ENCODE measurements at regions not wholly inside any gene's neighbourhood (a gene's known extent, or its start where the extent isn't known, plus 50 kb on each side); places are given as distances from the start of the nearest gene placed in this dataset.

- DNase-seq (no peak), ATAC-seq (no peak)
- 41 to 54% (median 52%) methylated on average over 4 of the region's 4 CpGs for WGBS, 3 donors
- no peak overlapping the region for H3K4me3 ChIP-seq
- intact Hi-C loops (cut with DNase I): no loop called here
- no peaks in the 10 kb centered on the region for H3K4me1 ChIP-seq
- TF ChIP-seq, protein P1, sequence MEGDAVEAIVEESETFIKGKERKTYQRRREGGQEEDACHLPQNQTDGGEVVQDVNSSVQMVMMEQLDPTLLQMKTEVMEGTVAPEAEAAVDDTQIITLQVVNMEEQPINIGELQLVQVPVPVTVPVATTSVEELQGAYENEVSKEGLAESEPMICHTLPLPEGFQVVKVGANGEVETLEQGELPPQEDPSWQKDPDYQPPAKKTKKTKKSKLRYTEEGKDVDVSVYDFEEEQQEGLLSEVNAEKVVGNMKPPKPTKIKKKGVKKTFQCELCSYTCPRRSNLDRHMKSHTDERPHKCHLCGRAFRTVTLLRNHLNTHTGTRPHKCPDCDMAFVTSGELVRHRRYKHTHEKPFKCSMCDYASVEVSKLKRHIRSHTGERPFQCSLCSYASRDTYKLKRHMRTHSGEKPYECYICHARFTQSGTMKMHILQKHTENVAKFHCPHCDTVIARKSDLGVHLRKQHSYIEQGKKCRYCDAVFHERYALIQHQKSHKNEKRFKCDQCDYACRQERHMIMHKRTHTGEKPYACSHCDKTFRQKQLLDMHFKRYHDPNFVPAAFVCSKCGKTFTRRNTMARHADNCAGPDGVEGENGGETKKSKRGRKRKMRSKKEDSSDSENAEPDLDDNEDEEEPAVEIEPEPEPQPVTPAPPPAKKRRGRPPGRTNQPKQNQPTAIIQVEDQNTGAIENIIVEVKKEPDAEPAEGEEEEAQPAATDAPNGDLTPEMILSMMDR (IDR thresholded peaks at IDR 0.05): no peak
- no peaks in the 10 kb centered on the region for H3K9me3 ChIP-seq
- no peak overlapping the region for H3K27ac ChIP-seq
- H3K36me3 ChIP-seq (ENCODE audit: insufficient read depth in 1 of 2, low read depth in 1 of 2): no peaks in the 10 kb centered on the region
- no peaks in the 10 kb centered on the region for H3K27me3 ChIP-seq (ENCODE audit: insufficient read depth in 3 of 3, low read length in 2 of 3)
Observed at GRCh38 chr2:107738266-107738665, 88.4 kb upstream of the RGPD4 start.

DNA sequence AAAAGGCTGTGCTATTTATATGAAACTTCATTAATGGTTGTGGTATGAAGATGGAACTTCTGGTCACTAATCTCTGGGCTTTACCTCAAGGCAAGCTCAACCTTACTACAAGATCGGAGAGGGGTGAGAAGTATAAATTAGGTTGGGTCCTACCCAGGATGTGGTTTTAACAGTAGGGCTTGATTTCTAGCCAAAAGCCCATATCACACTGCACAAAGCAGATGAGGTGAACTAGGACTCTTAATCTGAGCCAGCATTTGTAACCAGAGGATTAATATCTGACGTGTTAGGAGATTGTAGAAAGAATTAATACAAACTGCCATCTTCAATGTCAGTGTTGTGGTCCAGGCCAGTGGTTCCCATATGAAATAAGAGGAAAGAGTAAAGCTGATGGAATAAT, 86.4 kb upstream of the RGPD4 start:
- no peak overlapping the region for H3K4me3 ChIP-seq
- ATAC-seq (no peak), DNase-seq (no peak)
- 39 to 51% (median 41%) methylated on average over 2 of the region's 2 CpGs for WGBS, 3 donors
- TF ChIP-seq, protein P1 (IDR thresholded peaks at IDR 0.05): no peak
- no peaks in the 10 kb centered on the region for H3K27me3 ChIP-seq (ENCODE audit: insufficient read depth in 3 of 3, low read length in 2 of 3)
- H3K4me1 ChIP-seq: no peaks in the 10 kb centered on the region
- no peaks in the 10 kb centered on the region for H3K36me3 ChIP-seq (ENCODE audit: insufficient read depth in 1 of 2, low read depth in 1 of 2)
- no peaks in the 10 kb centered on the region for H3K9me3 ChIP-seq
- H3K27ac ChIP-seq: no peak overlapping the region
- intact Hi-C loops (cut with DNase I): no loop called here

GRCh38 chr2:107742460-107743027, 84.1 kb upstream of the RGPD4 start:
- no peak for ATAC-seq
- Histone ChIP-seq H3K4me1 (no peaks in the 10 kb centered on the region), H3K4me3 (no peak overlapping the region), H3K27me3 (ENCODE audit: insufficient read depth in 3 of 3, low read length in 2 of 3) (no peaks in the 10 kb centered on the region), H3K9me3 (no peaks in the 10 kb centered on the region), H3K27ac (no peak overlapping the region), H3K36me3 (ENCODE audit: insufficient read depth in 1 of 2, low read depth in 1 of 2) (no peaks in the 10 kb centered on the region)
- TF ChIP-seq, protein P1 (IDR thresholded peaks at IDR 0.05): no peak
- no peak for DNase-seq
- intact Hi-C loops (cut with DNase I): no loop called here
- WGBS, 3 donors: 87 to 92% (median 90%) methylated on average over 5 of the region's 5 CpGs

- WGBS, 3 donors: 75 to 88% (median 80%) methylated on average over 5 of the region's 5 CpGs
Observed at GRCh38 chr2:107743274-107743673, 83.4 kb upstream of the RGPD4 start.

More at GRCh38 chr2:107743274-107743673, 83.4 kb upstream of the RGPD4 start:
- no peaks in the 10 kb centered on the region for H3K9me3 ChIP-seq
- no peak overlapping the region for H3K4me3 ChIP-seq
- ATAC-seq: no peak
- H3K27ac ChIP-seq: no peak overlapping the region
- TF ChIP-seq, protein P1 (IDR thresholded peaks at IDR 0.05): no peak
- intact Hi-C loops (cut with DNase I): no loop called here
- no peaks in the 10 kb centered on the region for H3K36me3 ChIP-seq (ENCODE audit: insufficient read depth in 1 of 2, low read depth in 1 of 2)
- no peaks in the 10 kb centered on the region for H3K4me1 ChIP-seq
- H3K27me3 ChIP-seq (ENCODE audit: insufficient read depth in 3 of 3, low read length in 2 of 3): no peaks in the 10 kb centered on the region
- DNase-seq: no peak

Data from psoas muscle (tissue), 7 donors.